ENCODE measurements at regions not wholly inside any gene's neighbourhood (a gene's known extent, or its start where the extent isn't known, plus 50 kb on each side); places are given as distances from the start of the nearest gene placed in this dataset.

DNA sequence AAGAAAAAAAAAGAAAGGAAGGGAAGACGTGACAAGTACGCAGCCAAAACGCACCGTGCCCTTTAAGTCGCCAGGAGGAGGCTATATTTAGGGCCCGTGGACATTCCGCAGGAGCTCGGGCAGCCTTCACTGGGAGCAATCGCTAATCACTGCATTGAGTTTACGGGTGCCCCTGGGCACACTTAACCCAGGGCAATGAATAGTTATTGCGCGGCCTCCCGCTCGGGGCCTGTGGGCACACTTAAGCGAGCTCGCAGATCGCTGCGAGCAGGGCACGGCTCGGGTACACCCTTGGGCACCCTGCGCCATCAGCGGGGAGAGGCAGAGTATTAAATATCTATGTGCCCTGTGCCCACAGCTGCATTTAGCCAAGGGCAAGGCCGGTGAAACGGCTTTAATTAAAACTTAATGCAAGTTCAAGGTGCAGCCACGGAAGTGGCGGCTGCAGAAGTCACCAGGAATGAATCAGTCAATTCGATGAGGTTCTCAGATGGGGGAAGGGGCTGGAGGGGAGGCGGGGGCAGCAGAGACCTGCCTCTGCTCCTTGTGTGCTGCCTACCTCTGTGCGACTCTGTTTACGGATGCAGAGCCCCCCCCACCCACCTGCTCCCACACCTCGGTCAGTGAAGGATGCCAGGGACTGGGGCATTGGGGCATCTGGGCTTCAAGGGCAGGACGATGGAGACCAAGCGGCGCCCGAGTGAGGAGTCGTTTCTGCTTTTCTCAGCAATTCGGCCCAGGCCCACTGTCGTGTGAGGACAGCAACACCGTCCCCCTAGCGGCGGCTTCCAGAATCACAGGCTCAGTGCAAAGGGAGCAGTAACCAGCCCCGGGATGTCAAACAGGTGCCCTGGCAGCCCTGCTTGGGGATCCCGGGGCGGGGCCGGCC lies 51.8 kb upstream of the TARDBP start:
- DNase-seq (ENCODE audit: low read depth in 2 of 3, low spot score in 2 of 3): peak; percentile 61 to 87 (median 82)

DNA sequence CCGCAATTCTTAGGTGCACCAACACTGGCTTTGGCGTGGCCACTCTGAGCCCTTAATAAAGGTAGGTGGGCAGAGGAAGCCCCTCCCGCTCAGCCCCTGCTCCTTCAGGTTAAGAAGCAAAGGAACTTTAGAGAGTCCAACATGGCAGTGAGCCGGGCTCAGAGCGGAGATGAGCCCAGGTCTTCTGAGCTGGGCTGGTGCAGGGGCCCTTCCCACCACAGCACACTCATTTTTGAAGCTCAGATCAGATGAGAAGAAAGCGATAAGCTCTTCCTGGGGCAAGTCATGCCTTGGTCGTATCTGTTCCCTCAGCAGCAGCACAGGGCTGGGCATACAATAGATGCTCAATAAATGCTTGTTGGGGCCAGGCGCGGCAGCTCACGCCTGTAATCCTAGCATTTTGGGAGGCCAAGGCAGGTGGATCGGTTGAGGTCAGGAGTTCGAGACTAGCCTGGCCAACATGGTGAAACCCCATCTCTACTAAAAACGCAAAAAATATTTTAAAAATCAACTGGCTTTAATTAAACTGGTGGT lies 51.1 kb upstream of the TARDBP start:
- DNase-seq (ENCODE audit: low read depth in 2 of 3, low spot score in 2 of 3): no peak

DNA sequence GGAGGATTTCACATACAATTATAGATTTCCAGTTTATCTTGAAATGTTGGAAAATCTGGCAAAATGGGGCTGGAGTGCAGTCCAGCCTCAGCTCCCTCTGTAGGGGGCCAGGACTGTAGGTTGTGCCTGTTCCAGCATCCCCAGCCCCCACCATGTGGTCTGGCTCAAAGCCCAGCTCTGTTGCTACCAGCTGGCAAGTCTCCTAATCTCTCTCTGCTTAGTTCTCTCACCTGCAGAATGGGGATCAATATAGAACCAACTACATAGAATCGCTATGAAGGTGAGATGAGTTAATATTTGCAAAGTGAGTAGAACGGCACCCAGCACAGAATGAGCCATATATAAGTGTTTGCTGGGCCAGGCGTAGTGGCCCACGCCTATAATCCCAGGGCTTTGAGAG lies 50.0 kb upstream of the TARDBP start:
- no peak for DNase-seq (ENCODE audit: low read depth in 2 of 3, low spot score in 2 of 3)

All from activated CD8-positive, alpha-beta memory T cell treated with anti-CD3 and anti-CD28 coated beads for 48 hours (primary cell).